NCI-H1105 treated with DMSO at 0.1 percent for 48 hours (cell line): ENCODE measurements at regions not wholly inside any gene's neighbourhood (a gene's known extent, or its start where the extent isn't known, plus 50 kb on each side); places are given as distances from the start of the nearest gene placed in this dataset.

Source experiments
- DNase-seq: peaks from one replicate; lab custom pipeline; 2025; lab: John Stamatoyannopoulos, UW

DNA sequence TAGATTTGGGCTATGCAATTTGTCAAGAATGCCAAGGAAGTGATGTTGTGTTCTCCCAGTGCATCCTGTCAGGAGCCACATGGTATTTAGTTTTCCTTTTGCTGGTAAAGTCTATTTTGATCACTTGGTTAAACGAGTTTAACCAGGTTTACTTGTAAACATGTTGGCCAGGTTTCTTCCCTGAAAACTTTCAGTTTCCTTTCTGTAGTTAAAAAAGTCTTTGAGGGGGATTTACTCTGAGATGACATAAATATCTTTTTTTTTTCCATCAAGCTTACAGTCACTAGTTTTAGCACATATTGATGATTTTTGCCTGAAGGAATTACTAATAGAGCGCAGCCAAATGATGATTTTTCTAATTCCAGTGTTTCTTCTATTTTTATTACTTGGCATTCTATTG is 320.5 kb downstream of the PHF14 start:
- no peak for DNase-seq

- DNase-seq: peak; percentile 29
Measured at GRCh38 chr7:11294965-11295364, 321.3 kb downstream of the PHF14 start.

DNA sequence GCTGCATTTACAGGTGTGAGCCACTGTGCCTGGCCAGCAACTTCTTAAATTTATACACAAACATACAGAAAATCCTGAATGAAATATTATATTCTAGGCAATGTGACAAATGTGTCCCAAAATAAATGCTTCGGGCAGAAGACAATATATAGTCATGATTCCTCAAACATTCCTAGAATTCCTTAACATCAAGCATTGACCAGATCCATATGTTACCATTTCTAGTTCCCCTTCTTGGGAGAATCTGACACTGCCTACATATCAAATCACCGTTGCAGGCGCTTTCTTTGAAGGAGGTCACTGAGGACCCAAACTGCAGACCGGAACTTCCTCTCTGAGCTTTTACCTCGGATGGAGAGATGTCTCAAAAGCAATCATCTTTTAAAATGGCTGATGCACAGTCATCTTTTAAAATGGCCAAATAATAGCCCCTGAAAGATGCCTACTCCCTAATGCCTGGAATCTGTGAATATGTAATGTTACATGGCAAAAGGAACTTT is 323.5 kb downstream of the PHF14 start:
- DNase-seq: no peak

DNA sequence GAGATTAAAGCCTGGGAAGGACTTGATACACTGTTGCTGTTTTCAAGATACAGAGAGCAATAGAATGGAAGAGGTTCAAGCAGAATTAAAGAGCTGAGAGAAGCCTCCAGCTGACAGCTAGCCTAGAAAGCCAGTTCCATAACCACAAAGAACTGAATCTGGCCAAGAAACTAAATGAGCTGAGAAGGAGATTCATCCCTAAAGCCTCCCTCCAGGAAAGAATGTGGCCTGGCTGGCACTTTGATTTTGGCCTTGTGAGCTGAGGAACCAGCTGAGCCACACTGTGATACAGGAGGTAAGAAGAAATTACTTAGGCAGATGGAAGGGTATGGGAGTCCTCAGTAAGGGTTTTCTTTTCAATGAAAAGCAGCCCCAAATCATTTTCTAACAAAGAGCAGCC is 324.1 kb downstream of the PHF14 start:
- DNase-seq: no peak

GRCh38 chr7:11298220-11298619 is 324.5 kb downstream of the PHF14 start:
- DNase-seq: no peak

DNA sequence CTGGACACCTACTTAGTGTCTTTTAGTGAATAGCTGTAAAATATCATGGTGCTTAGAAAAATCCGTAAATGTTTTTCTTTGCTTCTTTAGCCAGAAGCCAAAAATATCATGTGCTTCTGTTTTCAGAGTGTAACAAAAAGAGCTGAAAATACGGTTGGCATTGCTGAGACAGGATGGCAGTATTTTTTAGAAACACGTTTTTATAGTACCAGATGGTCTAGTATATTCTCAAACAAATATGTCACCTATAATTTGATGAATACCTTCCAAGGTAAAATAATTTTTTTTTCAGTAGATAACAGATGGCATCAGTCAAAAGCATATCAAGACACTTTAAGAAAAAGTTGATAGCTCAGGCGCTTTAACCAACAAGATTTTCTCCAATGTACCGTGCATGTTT is 326.6 kb downstream of the PHF14 start:
- no peak for DNase-seq

- DNase-seq: no peak
Measured at GRCh38 chr7:11302121-11302520, 328.4 kb downstream of the PHF14 start.

DNA sequence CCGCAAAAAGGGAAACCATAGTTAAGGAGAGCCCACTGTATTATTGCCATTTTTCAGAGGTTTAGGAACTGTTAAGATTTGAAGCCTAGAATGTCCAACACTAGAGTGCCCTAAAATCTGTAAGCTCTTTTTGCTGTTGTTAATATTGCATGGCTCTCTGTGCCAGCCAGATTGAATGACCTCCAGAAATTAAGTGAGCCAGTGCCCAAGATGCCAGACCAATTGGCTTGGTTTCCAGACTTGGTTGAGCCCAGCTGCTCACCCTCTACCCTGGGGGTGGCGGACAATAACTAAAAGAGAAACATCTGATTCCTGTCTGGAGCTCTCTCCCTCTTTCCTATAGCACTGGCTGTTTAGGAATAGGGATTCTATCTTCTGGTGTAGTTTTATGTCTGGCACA is 340.1 kb downstream of the PHF14 start:
- no peak for DNase-seq

- DNase-seq: no peak
Measured at GRCh38 chr7:11315666-11316258, 342.1 kb downstream of the PHF14 start.

DNA sequence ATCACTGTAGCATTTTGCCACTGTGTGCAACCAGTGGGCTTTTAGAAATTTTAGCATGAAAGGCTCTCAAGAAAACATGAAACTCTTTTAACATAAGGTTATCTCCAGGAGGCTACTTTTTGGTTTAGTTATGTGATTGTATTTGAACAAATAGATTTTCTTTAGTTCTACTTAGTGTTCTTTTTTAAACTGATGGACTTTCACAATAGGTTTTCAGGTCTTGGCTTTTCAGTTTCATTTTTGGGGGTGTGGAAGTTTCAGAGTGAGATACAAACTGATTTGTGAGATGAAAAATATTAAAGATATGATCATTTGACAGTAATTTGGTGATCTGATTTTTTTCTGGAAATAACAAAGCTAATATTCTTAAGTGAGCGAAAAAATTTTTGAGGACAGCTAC is 344.1 kb downstream of the PHF14 start:
- no peak for DNase-seq

DNA sequence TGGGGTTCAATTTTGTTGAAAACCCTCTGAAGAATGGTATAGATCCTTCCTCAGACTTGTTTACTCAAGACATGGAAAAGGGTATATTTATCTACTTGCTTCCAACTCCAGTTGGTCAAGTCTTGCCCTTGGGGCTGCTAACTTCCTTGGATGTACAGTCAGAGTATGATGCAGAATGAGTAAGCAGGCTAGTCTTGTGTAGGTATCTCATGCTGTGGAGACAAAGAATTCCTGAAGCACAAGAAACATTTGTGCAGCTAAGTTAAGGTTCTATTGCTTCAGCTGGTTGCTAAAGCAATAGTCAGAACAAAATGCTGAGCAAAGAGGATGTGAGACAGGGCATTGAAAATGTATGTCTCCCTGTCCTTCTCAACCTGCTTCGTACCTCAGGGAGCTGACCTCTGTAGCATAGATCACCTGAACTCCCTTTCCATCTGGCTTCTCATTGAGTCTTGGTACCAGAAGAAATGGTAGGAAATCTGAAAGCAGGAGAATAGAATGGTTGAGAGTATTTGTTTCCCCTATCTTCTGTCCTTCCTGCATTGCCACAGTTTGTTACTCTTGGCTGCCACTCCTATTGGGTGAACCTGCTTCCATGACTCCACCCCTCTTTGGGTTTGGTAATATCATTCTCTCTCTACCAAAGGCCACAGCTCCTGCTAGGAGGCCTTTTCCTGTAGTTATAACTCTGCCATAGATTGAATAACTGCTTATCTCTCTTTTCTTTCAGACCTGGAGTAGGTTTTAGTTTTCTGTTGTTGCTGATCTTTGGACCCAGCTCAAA is 346.0 kb downstream of the PHF14 start:
- DNase-seq: no peak
